ENCODE measurements at regions not wholly inside any gene's neighbourhood (a gene's known extent, or its start where the extent isn't known, plus 50 kb on each side); places are given as distances from the start of the nearest gene placed in this dataset.

GRCh38 chr13:64770743-64771142, 2459.4 kb downstream of the PCDH9 start:
- in situ Hi-C loops (cut with MboI; ENCODE audit: low pct_unique_long_range_greater_than_20kb, low sequenced_read_pairs, unreplicated experiment) = no loop called here
- no peak for TF ChIP-seq CTCF (IDR thresholded peaks at IDR 0.05; ENCODE audit: extremely low read depth, insufficient read depth, missing control alignments)
- DNase-seq (ENCODE audit: low spot score) = no peak

GRCh38 chr13:64767054-64767453, 2463.1 kb downstream of the PCDH9 start:
- no peak for TF ChIP-seq CTCF (IDR thresholded peaks at IDR 0.05; ENCODE audit: extremely low read depth, insufficient read depth, missing control alignments)
- in situ Hi-C loops (cut with MboI; ENCODE audit: low pct_unique_long_range_greater_than_20kb, low sequenced_read_pairs, unreplicated experiment) = no loop called here
- DNase-seq (ENCODE audit: low spot score) = no peak

GRCh38 chr13:64765636-64766035, 2464.5 kb downstream of the PCDH9 start:
- no peak for TF ChIP-seq CTCF (IDR thresholded peaks at IDR 0.05; ENCODE audit: extremely low read depth, insufficient read depth, missing control alignments)
- DNase-seq (ENCODE audit: low spot score) = no peak
- in situ Hi-C loops (cut with MboI; ENCODE audit: low pct_unique_long_range_greater_than_20kb, low sequenced_read_pairs, unreplicated experiment) = no loop called here

- in situ Hi-C loops (cut with MboI; ENCODE audit: low pct_unique_long_range_greater_than_20kb, low sequenced_read_pairs, unreplicated experiment) = no loop called here
- no peak for DNase-seq (ENCODE audit: low spot score)
- no peak for TF ChIP-seq CTCF (IDR thresholded peaks at IDR 0.05; ENCODE audit: extremely low read depth, insufficient read depth, missing control alignments)
Observed at GRCh38 chr13:64758521-64759244, 2471.5 kb downstream of the PCDH9 start.

- no peak for TF ChIP-seq CTCF (IDR thresholded peaks at IDR 0.05; ENCODE audit: extremely low read depth, insufficient read depth, missing control alignments)
- in situ Hi-C loops (cut with MboI; ENCODE audit: low pct_unique_long_range_greater_than_20kb, low sequenced_read_pairs, unreplicated experiment) = no loop called here
- DNase-seq (ENCODE audit: low spot score) = no peak
Observed at GRCh38 chr13:64756621-64757020, 2473.5 kb downstream of the PCDH9 start.

GRCh38 chr13:64755961-64756360, 2474.2 kb downstream of the PCDH9 start:
- no peak for DNase-seq (ENCODE audit: low spot score)
- in situ Hi-C loops (cut with MboI; ENCODE audit: low pct_unique_long_range_greater_than_20kb, low sequenced_read_pairs, unreplicated experiment) = no loop called here
- no peak for TF ChIP-seq CTCF (IDR thresholded peaks at IDR 0.05; ENCODE audit: extremely low read depth, insufficient read depth, missing control alignments)

Data from GM13977 (cell line).